NCI-H2171 (cell line): ENCODE measurements at regions not wholly inside any gene's neighbourhood (a gene's known extent, or its start where the extent isn't known, plus 50 kb on each side); places are given as distances from the start of the nearest gene placed in this dataset.

Experiments used
- DNase-seq: peaks from one replicate; lab custom pipeline; 2025; lab: John Stamatoyannopoulos, UW

GRCh38 chr12:124504273-124505000 lies 63.0 kb downstream of the NCOR2 start:
- no peak for DNase-seq

GRCh38 chr12:124503305-124503704 lies 64.1 kb downstream of the NCOR2 start:
- DNase-seq: no peak

GRCh38 chr12:124502379-124502778 lies 65.0 kb downstream of the NCOR2 start:
- no peak for DNase-seq

GRCh38 chr12:124501827-124502226 lies 65.6 kb downstream of the NCOR2 start:
- DNase-seq: no peak

GRCh38 chr12:124501112-124501561 lies 66.3 kb downstream of the NCOR2 start:
- no peak for DNase-seq

- no peak for DNase-seq
These were observed 67.5 kb downstream of the NCOR2 start for GRCh38 chr12:124499898-124500244.

- no peak for DNase-seq
These were observed 68.1 kb downstream of the NCOR2 start for GRCh38 chr12:124499190-124499753.

GRCh38 chr12:124498275-124499189 lies 68.9 kb downstream of the NCOR2 start:
- DNase-seq: no peak

GRCh38 chr12:124497658-124498057 lies 69.8 kb downstream of the NCOR2 start:
- no peak for DNase-seq

- no peak for DNase-seq
These were observed 70.4 kb downstream of the NCOR2 start for GRCh38 chr12:124497039-124497438.

GRCh38 chr12:124496584-124496983 lies 70.8 kb downstream of the NCOR2 start:
- no peak for DNase-seq

- no peak for DNase-seq
These were observed 72.0 kb downstream of the NCOR2 start for GRCh38 chr12:124495194-124495983.

- no peak for DNase-seq
These were observed 72.7 kb downstream of the NCOR2 start for GRCh38 chr12:124494751-124495129.

- no peak for DNase-seq
These were observed 73.3 kb downstream of the NCOR2 start for GRCh38 chr12:124493809-124494750.

GRCh38 chr12:124492879-124493808 lies 74.3 kb downstream of the NCOR2 start:
- no peak for DNase-seq

GRCh38 chr12:124491856-124492420 lies 75.5 kb downstream of the NCOR2 start:
- no peak for DNase-seq

GRCh38 chr12:124491310-124491709 lies 76.1 kb downstream of the NCOR2 start:
- DNase-seq: no peak

GRCh38 chr12:124490584-124491305 lies 76.7 kb downstream of the NCOR2 start:
- no peak for DNase-seq
